ENCODE measurements at regions not wholly inside any gene's neighbourhood (a gene's known extent, or its start where the extent isn't known, plus 50 kb on each side); places are given as distances from the start of the nearest gene placed in this dataset.

- DNase-seq = no peak
- H3K27me3 ChIP-seq (replicated peaks; ENCODE audit: control insufficient read depth, insufficient read depth, low read length) = no peaks in the 10 kb centered on the region
- no TSS peak for BruUV-seq (replicated peaks)
- no peak overlapping the region for H3K4me3 Mint-ChIP-seq (ENCODE audit: unreplicated experiment)
- H3K9me3 ChIP-seq = peaks cover 3% of the 10 kb centered on the region; the same call in 1 of the 2 replicates
- intact Hi-C loops (cut with micrococcal nuclease; ENCODE audit: unreplicated experiment) = no loop called here
- ChIA-PET POLR2A (no interaction called here), CTCF (no interaction called here)
- H3K27ac Mint-ChIP-seq (ENCODE audit: unreplicated experiment) = no peak overlapping the region
- H3K27me3 Mint-ChIP-seq (ENCODE audit: insufficient read depth, unreplicated experiment) = peaks cover 2% of the 10 kb centered on the region
- no peak for TF ChIP-seq CTCF (IDR thresholded peaks at IDR 0.05; ENCODE audit: insufficient read depth in 1 of 2, low read depth in 1 of 2, low read length in 1 of 2, severe bottlenecking in 1 of 2, unreplicated experiment in 1 of 2)
- H3K4me3 ChIP-seq (ENCODE audit: low read depth, low read length) = no peak overlapping the region
- no peaks in the 10 kb centered on the region for H3K36me3 ChIP-seq (ENCODE audit: control insufficient read depth, insufficient read depth, low read length)
- H3K9me3 Mint-ChIP-seq (ENCODE audit: unreplicated experiment) = no peaks in the 10 kb centered on the region
- peaks cover 4% of the 10 kb centered on the region for H3K4me1 ChIP-seq
- H3K4me1 Mint-ChIP-seq (ENCODE audit: low read depth, unreplicated experiment) = no peaks in the 10 kb centered on the region
- H3K36me3 Mint-ChIP-seq (ENCODE audit: insufficient read depth, unreplicated experiment) = no peaks in the 10 kb centered on the region
Observed at GRCh38 chr13:44169018-44169911, 204.4 kb upstream of the SERP2 start.

- peaks cover 2% of the 10 kb centered on the region for H3K27me3 Mint-ChIP-seq (ENCODE audit: insufficient read depth, unreplicated experiment)
- H3K27ac Mint-ChIP-seq (ENCODE audit: unreplicated experiment) = no peak overlapping the region
- H3K36me3 ChIP-seq (ENCODE audit: control insufficient read depth, insufficient read depth, low read length) = no peaks in the 10 kb centered on the region
- TF ChIP-seq CTCF (IDR thresholded peaks at IDR 0.05; ENCODE audit: insufficient read depth in 1 of 2, low read depth in 1 of 2, low read length in 1 of 2, severe bottlenecking in 1 of 2, unreplicated experiment in 1 of 2) = no peak
- intact Hi-C loops (cut with micrococcal nuclease; ENCODE audit: unreplicated experiment) = no loop called here
- no peaks in the 10 kb centered on the region for H3K36me3 Mint-ChIP-seq (ENCODE audit: insufficient read depth, unreplicated experiment)
- H3K9me3 ChIP-seq = peaks cover 3% of the 10 kb centered on the region; the same call in 1 of the 2 replicates
- H3K4me1 Mint-ChIP-seq (ENCODE audit: low read depth, unreplicated experiment) = peaks cover 5% of the 10 kb centered on the region
- ChIA-PET CTCF (no interaction called here), POLR2A (no interaction called here)
- H3K27me3 ChIP-seq (replicated peaks; ENCODE audit: control insufficient read depth, insufficient read depth, low read length) = no peaks in the 10 kb centered on the region
- no peak overlapping the region for H3K4me3 Mint-ChIP-seq (ENCODE audit: unreplicated experiment)
- H3K4me1 ChIP-seq = peaks cover 15% of the 10 kb centered on the region
- DNase-seq = no peak
- H3K4me3 ChIP-seq (ENCODE audit: low read depth, low read length) = no peak overlapping the region
- BruUV-seq (replicated peaks) = no TSS peak
- no peaks in the 10 kb centered on the region for H3K9me3 Mint-ChIP-seq (ENCODE audit: unreplicated experiment)
Observed at GRCh38 chr13:44170731-44171130, 202.9 kb upstream of the SERP2 start.

- Mint-ChIP-seq H3K27ac (ENCODE audit: unreplicated experiment) (no peak overlapping the region), H3K36me3 (ENCODE audit: insufficient read depth, unreplicated experiment) (no peaks in the 10 kb centered on the region), H3K9me3 (ENCODE audit: unreplicated experiment) (no peaks in the 10 kb centered on the region), H3K27me3 (ENCODE audit: insufficient read depth, unreplicated experiment) (peaks cover 2% of the 10 kb centered on the region), H3K4me1 (ENCODE audit: low read depth, unreplicated experiment) (peaks cover 9% of the 10 kb centered on the region), H3K4me3 (ENCODE audit: unreplicated experiment) (no peak overlapping the region)
- Histone ChIP-seq H3K9me3 (peaks cover 3% of the 10 kb centered on the region; the same call in 1 of the 2 replicates), H3K4me1 (peaks cover 15% of the 10 kb centered on the region), H3K27me3 (replicated peaks; ENCODE audit: control insufficient read depth, insufficient read depth, low read length) (no peaks in the 10 kb centered on the region), H3K36me3 (ENCODE audit: control insufficient read depth, insufficient read depth, low read length) (no peaks in the 10 kb centered on the region), H3K4me3 (ENCODE audit: low read depth, low read length) (no peak overlapping the region)
- DNase-seq = no peak
- no TSS peak for BruUV-seq (replicated peaks)
- TF ChIP-seq CTCF (IDR thresholded peaks at IDR 0.05; ENCODE audit: insufficient read depth in 1 of 2, low read depth in 1 of 2, low read length in 1 of 2, severe bottlenecking in 1 of 2, unreplicated experiment in 1 of 2) = no peak
- POLR2A ChIA-PET = interaction anchor here (0.6 kb wide), 1 partner anchor 216 kb away, joined by 3 read pairs; no protein-coding TSS in a partner anchor
- CTCF ChIA-PET = no interaction called here
- intact Hi-C loops (cut with micrococcal nuclease; ENCODE audit: unreplicated experiment) = no loop called here
Observed at GRCh38 chr13:44171156-44171555, 202.5 kb upstream of the SERP2 start.

Data from Caco-2 (cell line).